PFSK-1 (cell line): ENCODE measurements at regions not wholly inside any gene's neighbourhood (a gene's known extent, or its start where the extent isn't known, plus 50 kb on each side); places are given as distances from the start of the nearest gene placed in this dataset.

ENCODE experiments used
- FOXP2 ChIP-seq: optimal IDR thresholded peaks from 2 replicates; pipeline ENCODE3; 2011; ENCODE audit warnings: borderline replicate concordance, control low read depth, inconsistent platforms; ENCODE audit not compliant: insufficient read depth; ENCODE audit errors: extremely low read length, extremely low read depth
- POLR2AphosphoS5 ChIP-seq: IDR thresholded peaks from 2 replicates; pipeline ENCODE4 v1.6.1; 2012; ENCODE audit warnings: low read depth, mild to moderate bottlenecking, control low read depth, low read length, moderate library complexity
- SIN3A ChIP-seq: IDR thresholded peaks from 2 replicates; pipeline ENCODE4 v1.6.1; 2012; ENCODE audit warnings: mild to moderate bottlenecking, low read length, moderate library complexity, borderline replicate concordance; ENCODE audit not compliant: insufficient read depth
- TAF1 ChIP-seq: IDR thresholded peaks from 2 replicates; pipeline ENCODE4 v1.6.1; 2012; ENCODE audit warnings: low read length, control low read depth, borderline replicate concordance; ENCODE audit not compliant: insufficient read depth
- TF ChIP-seq, protein P1 (sequence below), 2 experiments: IDR thresholded peaks; 2 replicates each; pipeline versions ENCODE4 v1.6.1 to v1.8.0; 2011 to 2012; ENCODE audit warnings: low read depth in 2 of 2, low read length in 2 of 2, control low read depth in 1 of 2, inconsistent platforms in 1 of 2, mild to moderate bottlenecking in 1 of 2, moderate library complexity in 1 of 2; ENCODE audit not compliant: insufficient read depth in 1 of 2

DNA sequence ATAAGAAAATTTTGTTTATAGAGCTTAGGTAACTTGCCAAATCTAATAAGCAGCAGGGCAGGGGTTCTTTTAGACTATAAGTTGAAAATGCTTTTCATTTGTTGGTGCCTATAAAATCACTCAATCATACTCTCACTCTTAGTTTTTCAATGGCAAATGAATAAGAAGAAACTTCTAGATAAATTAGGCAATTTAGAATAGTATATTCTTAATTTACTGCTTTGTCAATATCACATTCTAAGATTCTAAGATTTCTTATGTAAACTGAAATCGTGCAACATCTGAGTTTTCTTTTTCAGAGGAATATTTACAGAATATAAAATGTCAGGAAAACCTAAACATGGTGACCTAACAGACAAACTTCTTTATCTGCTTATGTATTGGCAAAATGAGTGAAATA, 849.0 kb downstream of the DTWD2 start:
- TF ChIP-seq, protein P1, sequence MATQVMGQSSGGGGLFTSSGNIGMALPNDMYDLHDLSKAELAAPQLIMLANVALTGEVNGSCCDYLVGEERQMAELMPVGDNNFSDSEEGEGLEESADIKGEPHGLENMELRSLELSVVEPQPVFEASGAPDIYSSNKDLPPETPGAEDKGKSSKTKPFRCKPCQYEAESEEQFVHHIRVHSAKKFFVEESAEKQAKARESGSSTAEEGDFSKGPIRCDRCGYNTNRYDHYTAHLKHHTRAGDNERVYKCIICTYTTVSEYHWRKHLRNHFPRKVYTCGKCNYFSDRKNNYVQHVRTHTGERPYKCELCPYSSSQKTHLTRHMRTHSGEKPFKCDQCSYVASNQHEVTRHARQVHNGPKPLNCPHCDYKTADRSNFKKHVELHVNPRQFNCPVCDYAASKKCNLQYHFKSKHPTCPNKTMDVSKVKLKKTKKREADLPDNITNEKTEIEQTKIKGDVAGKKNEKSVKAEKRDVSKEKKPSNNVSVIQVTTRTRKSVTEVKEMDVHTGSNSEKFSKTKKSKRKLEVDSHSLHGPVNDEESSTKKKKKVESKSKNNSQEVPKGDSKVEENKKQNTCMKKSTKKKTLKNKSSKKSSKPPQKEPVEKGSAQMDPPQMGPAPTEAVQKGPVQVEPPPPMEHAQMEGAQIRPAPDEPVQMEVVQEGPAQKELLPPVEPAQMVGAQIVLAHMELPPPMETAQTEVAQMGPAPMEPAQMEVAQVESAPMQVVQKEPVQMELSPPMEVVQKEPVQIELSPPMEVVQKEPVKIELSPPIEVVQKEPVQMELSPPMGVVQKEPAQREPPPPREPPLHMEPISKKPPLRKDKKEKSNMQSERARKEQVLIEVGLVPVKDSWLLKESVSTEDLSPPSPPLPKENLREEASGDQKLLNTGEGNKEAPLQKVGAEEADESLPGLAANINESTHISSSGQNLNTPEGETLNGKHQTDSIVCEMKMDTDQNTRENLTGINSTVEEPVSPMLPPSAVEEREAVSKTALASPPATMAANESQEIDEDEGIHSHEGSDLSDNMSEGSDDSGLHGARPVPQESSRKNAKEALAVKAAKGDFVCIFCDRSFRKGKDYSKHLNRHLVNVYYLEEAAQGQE (IDR thresholded peaks at IDR 0.05; ENCODE audit: insufficient read depth in 1 of 2, low read depth in 2 of 2, low read length in 2 of 2): no peak
- TF ChIP-seq TAF1 (no peak), POLR2AphosphoS5 (no peak), FOXP2 (no peak), SIN3A (no peak)

DNA sequence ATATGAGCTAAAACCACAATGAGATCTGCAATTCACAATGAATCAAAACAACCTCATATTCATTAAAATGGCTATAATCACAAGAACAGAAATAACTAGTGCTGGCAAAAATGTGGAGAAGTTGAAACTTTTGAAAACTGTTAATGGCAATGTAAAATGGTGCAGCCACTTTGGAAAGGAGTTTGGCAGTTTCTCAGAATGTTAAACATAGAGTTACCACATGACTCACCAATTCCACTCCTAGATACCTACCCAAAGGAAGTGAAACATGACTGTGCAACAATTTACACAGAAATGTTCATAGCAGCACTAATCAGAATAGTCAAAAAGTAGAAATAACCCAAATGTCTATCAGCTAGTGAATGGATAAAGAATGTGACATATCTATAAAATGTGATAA, 862.2 kb downstream of the DTWD2 start:
- TF ChIP-seq SIN3A (no peak), POLR2AphosphoS5 (no peak), FOXP2 (no peak), TAF1 (no peak)
- TF ChIP-seq, protein P1 (IDR thresholded peaks at IDR 0.05; ENCODE audit: insufficient read depth in 1 of 2, low read depth in 2 of 2, low read length in 2 of 2): no peak

DNA sequence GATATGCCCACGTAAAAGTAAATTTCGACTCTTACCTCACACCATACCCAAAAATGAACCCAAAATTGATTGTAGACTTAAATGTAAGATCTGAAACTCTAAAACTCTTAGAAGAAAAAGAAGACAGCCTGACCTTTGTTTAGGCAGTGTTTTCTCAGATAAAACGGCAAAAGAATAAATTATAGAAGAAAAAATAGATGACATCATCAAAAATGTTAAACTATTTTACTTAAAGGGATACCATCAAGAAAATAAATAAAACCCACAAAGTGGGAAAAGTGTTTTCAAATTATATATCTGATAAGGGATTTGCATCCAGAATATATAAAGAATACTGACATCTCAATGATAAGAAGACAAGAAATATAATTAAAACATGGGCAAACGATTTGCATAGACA, 862.7 kb downstream of the DTWD2 start:
- TF ChIP-seq SIN3A (no peak), TAF1 (no peak)

DNA sequence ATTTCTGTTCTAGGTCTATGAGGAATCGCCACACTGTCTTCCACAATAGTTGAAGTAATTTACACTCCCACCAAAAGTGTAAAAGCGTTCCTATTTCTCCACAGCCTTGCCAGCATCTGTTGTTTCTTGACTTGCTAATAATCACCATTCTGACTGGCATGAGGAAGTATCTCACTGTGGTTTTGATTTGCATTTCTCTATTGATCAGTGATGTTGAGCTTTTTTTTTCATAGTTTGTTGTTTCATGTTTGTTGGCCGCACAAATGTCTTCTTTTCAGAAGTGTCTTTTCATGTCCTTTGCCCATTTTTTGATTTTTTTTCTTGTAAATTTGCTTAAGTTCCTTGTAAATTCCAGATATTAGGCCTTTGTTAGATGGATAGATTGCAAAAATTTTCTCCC, 867.1 kb downstream of the DTWD2 start:
- TF ChIP-seq TAF1 (no peak), SIN3A (no peak), FOXP2 (no peak), POLR2AphosphoS5 (no peak)
- TF ChIP-seq, protein P1 (IDR thresholded peaks at IDR 0.05; ENCODE audit: insufficient read depth in 1 of 2, low read depth in 2 of 2, low read length in 2 of 2): no peak

DNA sequence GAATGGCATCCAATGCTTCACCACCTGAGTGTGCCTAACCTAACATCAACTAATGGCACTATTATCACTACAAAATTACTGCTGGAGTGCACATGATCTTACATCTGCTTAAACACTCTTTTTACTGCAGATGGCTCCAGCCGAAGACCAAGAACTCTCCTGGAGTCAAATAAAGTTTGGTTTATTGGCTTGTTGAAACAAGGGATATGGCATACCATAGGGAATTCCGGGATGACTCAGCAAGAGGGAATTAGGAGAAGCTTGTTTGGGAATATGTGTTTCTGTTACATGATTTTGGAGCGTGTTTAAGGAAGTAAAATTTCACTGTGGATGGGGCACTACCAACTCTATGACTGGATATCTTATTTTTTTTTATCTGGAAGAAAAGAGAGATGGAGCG, 872.6 kb downstream of the DTWD2 start:
- TF ChIP-seq TAF1 (no peak), SIN3A (no peak), FOXP2 (no peak), POLR2AphosphoS5 (no peak)
- TF ChIP-seq, protein P1 (IDR thresholded peaks at IDR 0.05; ENCODE audit: insufficient read depth in 1 of 2, low read depth in 2 of 2, low read length in 2 of 2): no peak
